Endothelial cell of umbilical vein (primary cell): ENCODE measurements at regions not wholly inside any gene's neighbourhood (a gene's known extent, or its start where the extent isn't known, plus 50 kb on each side); places are given as distances from the start of the nearest gene placed in this dataset.

Experiments
- BruUV-seq: library from RNA; stranded (reverse); fragments of 400-500 nt; replicated peaks from 2 replicates; lab custom pipeline; 2021; lab: Mats Ljungman, UMichigan
- CTCF ChIA-PET: fragments of 300-600, 350-600 bp; sonication (Branson Sonifier 250); formaldehyde crosslinking; loops from one replicate; lab custom pipeline; 2021; ENCODE audit warnings: antibody characterized with exemption, inconsistent platforms; lab: Charles Lee
- POLR2A ChIA-PET: fragments of 300-600, 350-600 bp; sonication (Branson Sonifier 250); formaldehyde crosslinking; loops from one replicate; lab custom pipeline; 2021; ENCODE audit warnings: antibody characterized with exemption, inconsistent platforms; lab: Charles Lee
- DNase-seq: peaks from one replicate; pipeline ENCODE4 v3.0.0-alpha.2; 2011; ENCODE audit warnings: low read depth, low spot score
- FAIRE-seq: peaks from 2 replicates; lab custom pipeline; 2011; peaks lifted over from hg19 to GRCh38; lab: Jason Lieb, UNC
- H2AFZ ChIP-seq: 2 replicates; pipeline ENCODE4 v1.6.0; 2012; ENCODE audit warnings: low read depth, low read length, control low read depth, inconsistent platforms
- H3K27ac ChIP-seq: 2 replicates; pipeline ENCODE4 v1.5.1; 2011; ENCODE audit warnings: low read depth, mild to moderate bottlenecking, control low read depth, low read length, moderate library complexity; ENCODE audit not compliant: insufficient read depth
- H3K27me3 ChIP-seq, 2 experiments: 2 replicates each; pipeline versions ENCODE4 v1.6.0 to v1.6.1; 2011; ENCODE audit warnings: low read length in 2 of 2, mixed read lengths in 1 of 2; ENCODE audit not compliant: control insufficient read depth in 2 of 2, insufficient read depth in 2 of 2
- H3K36me3 ChIP-seq, 2 experiments: 2 replicates in 1 of 2; 3 replicates in 1 of 2; pipeline ENCODE4 v1.5.1; 2011; ENCODE audit warnings: low read length in 2 of 2, mild to moderate bottlenecking in 1 of 2, moderate library complexity in 1 of 2; ENCODE audit not compliant: control insufficient read depth in 2 of 2, insufficient read depth in 2 of 2; ENCODE audit errors: extremely low read depth in 1 of 2
- H3K4me1 ChIP-seq: 3 replicates; pipeline ENCODE4 v1.5.1; 2011; ENCODE audit warnings: mild to moderate bottlenecking, low read length; ENCODE audit not compliant: control insufficient read depth, insufficient read depth; ENCODE audit errors: extremely low read depth
- H3K4me2 ChIP-seq: 2 replicates; pipeline ENCODE4 v1.6.1; 2011; ENCODE audit warnings: low read length, control low read depth, mixed read lengths; ENCODE audit not compliant: insufficient read depth
- H3K4me3 ChIP-seq, 3 experiments: fragments of 200-600 bp in 1 of 3; sonication (generic), shearing (Covaris generic) in 1 of 3; replicated peaks in 1 of 3; 2 replicates each; pipeline ENCODE4 v1.5.1; 2011 to 2016; ENCODE audit warnings: control low read depth in 3 of 3, low read length in 3 of 3, mild to moderate bottlenecking in 2 of 3, inconsistent platforms in 1 of 3, low read depth in 1 of 3, moderate library complexity in 1 of 3; ENCODE audit not compliant: insufficient read depth in 1 of 3
- H3K79me2 ChIP-seq: 2 replicates; pipeline ENCODE4 v1.6.0; 2012; ENCODE audit warnings: low read length, inconsistent platforms; ENCODE audit not compliant: control insufficient read depth, insufficient read depth
- H3K9ac ChIP-seq: replicated peaks from 2 replicates; pipeline ENCODE3; 2011; ENCODE audit warnings: low read length, control low read depth; ENCODE audit not compliant: insufficient read depth; ENCODE audit errors: extremely low read depth
- H3K9me1 ChIP-seq: replicated peaks from 3 replicates; pipeline ENCODE4 v1.6.0; 2011; ENCODE audit warnings: mild to moderate bottlenecking, low read length; ENCODE audit not compliant: control insufficient read depth, insufficient read depth; ENCODE audit errors: extremely low read depth
- H3K9me3 ChIP-seq: replicated peaks from 2 replicates; pipeline ENCODE4 v1.5.1; 2012; ENCODE audit warnings: low read length, inconsistent platforms; ENCODE audit not compliant: control insufficient read depth, insufficient read depth
- H4K20me1 ChIP-seq: replicated peaks from 2 replicates; pipeline ENCODE3; 2011; ENCODE audit warnings: mild to moderate bottlenecking, low read length; ENCODE audit not compliant: control insufficient read depth, insufficient read depth; ENCODE audit errors: extremely low read depth
- CTCF ChIP-seq, 2 donors: IDR thresholded peaks; 1 replicate in 1 of 2; 2 replicates in 1 of 2; pipeline ENCODE4 v1.5.1; 2011; ENCODE audit warnings: low read length in 2 of 2, mild to moderate bottlenecking in 2 of 2, moderate library complexity in 2 of 2, control low read depth in 1 of 2, inconsistent platforms in 1 of 2, low read depth in 1 of 2; ENCODE audit not compliant: insufficient read depth in 1 of 2; ENCODE audit errors: extremely low read depth in 1 of 2
- EZH2 ChIP-seq: IDR thresholded peaks from 2 replicates; pipeline ENCODE4 v1.6.1; 2012; ENCODE audit warnings: borderline replicate concordance, low read depth, mild to moderate bottlenecking, moderate library complexity, low read length, inconsistent platforms; ENCODE audit not compliant: severe bottlenecking
- FOS ChIP-seq: IDR thresholded peaks from 2 replicates; pipeline ENCODE4 v1.6.1; 2011; ENCODE audit warnings: mild to moderate bottlenecking, low read length, moderate library complexity, borderline replicate concordance; ENCODE audit not compliant: insufficient read depth
- GATA2 ChIP-seq: IDR thresholded peaks from 2 replicates; pipeline ENCODE4 v1.7.0; 2011; ENCODE audit warnings: low read depth, mild to moderate bottlenecking, moderate library complexity, mixed read lengths, low read length; ENCODE audit not compliant: insufficient read length, insufficient read depth
- JUN ChIP-seq: IDR thresholded peaks from 2 replicates; pipeline ENCODE4 v1.6.1; 2011; ENCODE audit warnings: borderline replicate concordance, low read depth; ENCODE audit not compliant: insufficient read length, insufficient read depth
- MAX ChIP-seq: IDR thresholded peaks from 2 replicates; pipeline ENCODE4 v1.6.1; 2011; ENCODE audit not compliant: insufficient read depth, insufficient read length
- MYC ChIP-seq: IDR thresholded peaks from one replicate; pipeline ENCODE4 v1.6.1; 2011; ENCODE audit warnings: mild to moderate bottlenecking, low read depth, low read length
- POLR2A ChIP-seq: IDR thresholded peaks from 2 replicates; pipeline ENCODE4 v1.6.1; 2012; ENCODE audit warnings: low read depth, mild to moderate bottlenecking, control low read depth, low read length
- POLR2AphosphoS5 ChIP-seq: IDR thresholded peaks from 2 replicates; pipeline ENCODE4 v1.6.1; 2012; ENCODE audit warnings: low read depth, mild to moderate bottlenecking, control low read depth, low read length, moderate library complexity; ENCODE audit not compliant: insufficient read depth
- dilution Hi-C: fragments of 300-500 bp; cut with MboI; formaldehyde crosslinking; loops from one replicate; pipeline ENCODE4 v1.15.0; 2019; ENCODE audit warnings: low sequenced_read_pairs; ENCODE audit not compliant: extremely low pct_ligation_motif_present
- intact Hi-C: fragments of 100-400 bp; cut with micrococcal nuclease; formaldehyde crosslinking; loops from one replicate; pipeline ENCODE4 v1.10.0; 2022

DNA sequence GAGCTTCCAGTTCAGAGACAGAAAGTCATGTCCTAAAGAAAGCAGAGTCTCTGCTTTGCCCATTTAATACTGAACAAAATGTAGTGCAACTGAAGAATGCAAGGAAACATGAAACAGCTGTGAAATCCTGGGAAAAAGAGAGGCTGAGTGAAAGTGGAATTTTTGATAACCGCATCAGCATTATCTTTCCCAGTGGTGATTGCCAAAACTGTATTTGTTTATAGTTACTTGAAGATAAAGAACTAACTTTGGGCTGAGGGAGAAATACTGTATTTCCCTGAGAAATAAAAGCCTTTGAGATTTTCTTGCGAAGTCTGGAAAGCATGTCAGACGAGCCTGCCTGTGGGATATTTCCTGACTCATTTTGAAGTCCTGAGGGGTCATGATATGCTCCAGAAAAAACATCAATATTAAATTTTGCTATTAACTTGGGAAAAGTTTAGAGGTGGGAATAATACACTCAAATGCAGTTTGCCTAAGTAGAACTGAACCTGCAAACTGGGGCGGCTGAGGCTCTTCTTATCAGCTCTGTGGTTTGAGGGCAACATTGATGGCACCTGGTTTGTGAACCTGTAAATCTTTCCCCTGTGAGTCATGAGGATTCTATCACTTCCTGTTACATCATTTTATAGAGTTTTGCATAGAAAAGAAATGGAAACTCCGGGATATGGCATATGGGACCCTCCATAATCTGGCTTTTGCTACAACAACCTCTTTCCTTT, 855.3 kb downstream of the MCTP2 start:
- H3K79me2 ChIP-seq = no peaks in the 10 kb centered on the region
- no peak overlapping the region for H3K27ac ChIP-seq
- dilution Hi-C loops (no loop called here), intact Hi-C loops (loop anchor here (5.0 kb wide), 1 partner anchor 161 kb away; no protein-coding TSS in a partner anchor)
- H3K36me3 ChIP-seq = no peaks in the 10 kb centered on the region
- no peaks in the 10 kb centered on the region for H3K27me3 ChIP-seq
- TF ChIP-seq EZH2 (no peak), FOS (peak; percentile 55), POLR2AphosphoS5 (no peak), GATA2 (peak; percentile 36), MYC (no peak), CTCF (IDR thresholded peaks at IDR 0.05; ENCODE audit: extremely low read depth in 1 of 2, insufficient read depth in 1 of 2, low read depth in 1 of 2, low read length in 2 of 2) (no peak), MAX (no peak), JUN (peak; percentile 57), POLR2A (no peak)
- ChIA-PET POLR2A (no interaction called here), CTCF (no interaction called here)
- no peaks in the 10 kb centered on the region for H3K9me3 ChIP-seq
- FAIRE-seq = peak; percentile 63
- no peaks in the 10 kb centered on the region for H4K20me1 ChIP-seq
- peak overlapping the region; percentile 38 for H3K9ac ChIP-seq
- H3K4me3 ChIP-seq = no peak overlapping the region
- H3K4me1 ChIP-seq = peaks cover 12% of the 10 kb centered on the region
- DNase-seq = peak; percentile 56
- H3K9me1 ChIP-seq = peaks cover 4% of the 10 kb centered on the region
- BruUV-seq = no TSS peak
- no peak overlapping the region for H2AFZ ChIP-seq
- peak overlapping the region; percentile 10 for H3K4me2 ChIP-seq
